HepG2 (cell line): ENCODE measurements at regions not wholly inside any gene's neighbourhood (a gene's known extent, or its start where the extent isn't known, plus 50 kb on each side); places are given as distances from the start of the nearest gene placed in this dataset.

ENCODE experiments used
- ATAC-seq: fragments of 200-7000 bp; cut with Tn5 transposase; 3 replicates; pipeline ENCODE4 v1.9.1; 2020; ENCODE audit warnings: mild to moderate bottlenecking, moderate library complexity
- BruUV-seq: library from RNA; stranded (reverse); fragments of 400-500 nt; replicated peaks from 2 replicates; lab custom pipeline; 2021; lab: Mats Ljungman, UMichigan
- CTCF ChIA-PET: fragments of 300-600 bp; formaldehyde crosslinking; extraction: SDS; loops from one replicate; lab custom pipeline; 2021; ENCODE audit warnings: low total read pairs, inconsistent platforms, low intra/inter-chr PET ratio; lab: Yijun Ruan, JAX
- POLR2A ChIA-PET: fragments of 350-600 bp; sonication (Branson Sonifier 250); formaldehyde crosslinking; loops from one replicate; lab custom pipeline; 2020; ENCODE audit warnings: antibody characterized with exemption, inconsistent platforms; lab: Yijun Ruan, JAX
- DNase-seq: peaks from one replicate; pipeline ENCODE4 v3.0.0-alpha.2; 2015; ENCODE audit warnings: low spot score
- FAIRE-seq: peaks from 3 replicates; lab custom pipeline; 2011; peaks lifted over from hg19 to GRCh38; lab: Jason Lieb, UNC
- H2AFZ ChIP-seq: one replicate; pipeline ENCODE4 v1.6.1; 2011; ENCODE audit warnings: low read length, inconsistent platforms
- H3K27ac ChIP-seq: fragments of 300-600 bp; 3 replicates; pipeline ENCODE4 v1.8.0; 2011; ENCODE audit warnings: mixed run types, mild to moderate bottlenecking, mixed read lengths, low read length, inconsistent platforms; ENCODE audit not compliant: insufficient read depth; ENCODE audit errors: extremely low read length
- H3K27me3 ChIP-seq, 2 experiments: fragments of 200-600 bp in 1 of 2; 2 replicates in 1 of 2; 3 replicates in 1 of 2; pipeline versions ENCODE4 v1.6.0 to v1.8.0; 2011; ENCODE audit warnings: low read length in 2 of 2, mild to moderate bottlenecking in 2 of 2, moderate library complexity in 2 of 2, inconsistent platforms in 1 of 2; ENCODE audit not compliant: insufficient read depth in 2 of 2, control insufficient read depth in 1 of 2
- H3K36me3 ChIP-seq, 2 experiments: fragments of 200-600 bp in 1 of 2; replicated peaks in 1 of 2; 2 replicates in 1 of 2; 3 replicates in 1 of 2; pipeline versions ENCODE4 v1.5.1 to v1.8.0; 2011; ENCODE audit warnings: low read length in 2 of 2, inconsistent platforms in 1 of 2; ENCODE audit not compliant: insufficient read depth in 2 of 2, control insufficient read depth in 1 of 2
- H3K4me1 ChIP-seq: 2 replicates; pipeline ENCODE4 v1.5.1; 2012; ENCODE audit warnings: low read length, inconsistent platforms; ENCODE audit not compliant: insufficient read depth
- H3K4me2 ChIP-seq: 2 replicates; pipeline ENCODE4 v1.6.0; 2011; ENCODE audit warnings: low read depth, low read length, inconsistent platforms
- H3K4me3 ChIP-seq, 3 experiments: fragments of 200-600 bp in 1 of 3; sonication (generic), shearing (Covaris generic) in 1 of 3; replicated peaks in 1 of 3; 2 replicates each; pipeline ENCODE4 v1.5.1; 2011 to 2016; ENCODE audit warnings: low read length in 3 of 3, inconsistent platforms in 2 of 3, low read depth in 2 of 3, mild to moderate bottlenecking in 2 of 3, control low read depth in 1 of 3, mixed read lengths in 1 of 3; ENCODE audit not compliant: insufficient read depth in 1 of 3
- H3K79me2 ChIP-seq: one replicate; pipeline ENCODE4 v1.6.1; 2011; ENCODE audit warnings: low read length, inconsistent platforms; ENCODE audit not compliant: insufficient read depth
- H3K9ac ChIP-seq: 2 replicates; pipeline ENCODE4 v1.6.0; 2011; ENCODE audit warnings: mild to moderate bottlenecking, low read depth, low read length, inconsistent platforms; ENCODE audit not compliant: insufficient read depth
- H3K9me3 ChIP-seq: 2 replicates; pipeline ENCODE4 v1.5.1; 2012; ENCODE audit warnings: mild to moderate bottlenecking, low read length
- H4K20me1 ChIP-seq: 2 replicates; pipeline ENCODE4 v1.6.0; 2011; ENCODE audit warnings: inconsistent platforms, mild to moderate bottlenecking, low read length, moderate library complexity; ENCODE audit not compliant: insufficient read depth
- ERF ChIP-seq: IDR thresholded peaks from 2 replicates; pipeline ENCODE4 v1.6.1; 2018; ENCODE audit warnings: missing biosample characterization, missing genetic modification reagents
- FOSL2 ChIP-seq: sonication (generic); formaldehyde crosslinking; IDR thresholded peaks from 2 replicates; pipeline ENCODE4 v1.4.0; 2020; ENCODE audit warnings: missing genetic modification reagents
- GATAD2A ChIP-seq: IDR thresholded peaks from 2 replicates; pipeline ENCODE4 v1.6.1; 2016
- HMGA1 ChIP-seq: sonication (generic); formaldehyde crosslinking; conservative IDR thresholded peaks from 2 replicates; pipeline ENCODE4 v1.4.0; 2020; ENCODE audit warnings: missing genetic modification reagents
- JDP2 ChIP-seq: sonication (generic); formaldehyde crosslinking; IDR thresholded peaks from 2 replicates; pipeline ENCODE4 v1.8.1; 2022; ENCODE audit warnings: missing genetic modification reagents, borderline replicate concordance
- KLF16 ChIP-seq, 2 experiments: sonication (generic) in 1 of 2; formaldehyde crosslinking in 1 of 2; IDR thresholded peaks; 2 replicates each; pipeline versions ENCODE4 v1.6.1 to v1.8.0; 2016 to 2023; ENCODE audit warnings: missing genetic modification reagents in 2 of 2, missing compliant biosample characterization in 1 of 2
- MED1 ChIP-seq: sonication (generic); formaldehyde crosslinking; IDR thresholded peaks from 2 replicates; pipeline ENCODE4 v1.4.0; 2020; ENCODE audit warnings: missing genetic modification reagents
- REPIN1 ChIP-seq: sonication (generic); formaldehyde crosslinking; IDR thresholded peaks from 2 replicates; pipeline ENCODE4 v1.8.0; 2022; ENCODE audit warnings: missing genetic modification reagents, low read depth, mild to moderate bottlenecking, borderline replicate concordance
- RFXANK ChIP-seq: IDR thresholded peaks from 2 replicates; pipeline ENCODE4 v1.6.1; 2016
- SP1 ChIP-seq, 2 experiments: fragments of 450-650 bp in 1 of 2; sonication (generic) in 1 of 2; formaldehyde crosslinking in 1 of 2; IDR thresholded peaks; 2 replicates each; pipeline versions ENCODE4 v1.4.0 to v1.6.1; 2016 to 2020; ENCODE audit warnings: missing genetic modification reagents in 1 of 2
- SYNCRIP ChIP-seq: fragments of 200-400 bp; formaldehyde crosslinking; IDR thresholded peaks from 2 replicates; pipeline ENCODE4 v1.6.1; 2018; ENCODE audit warnings: mild to moderate bottlenecking, low read depth, low read length; ENCODE audit not compliant: insufficient read depth
- TOPORS ChIP-seq: sonication (generic); formaldehyde crosslinking; IDR thresholded peaks from 2 replicates; pipeline ENCODE4 v1.8.0; 2023; ENCODE audit warnings: mild to moderate bottlenecking, missing genetic modification reagents
- WIZ ChIP-seq: sonication (generic); formaldehyde crosslinking; IDR thresholded peaks from 2 replicates; pipeline ENCODE4 v1.5.1; 2020; ENCODE audit warnings: mild to moderate bottlenecking, missing genetic modification reagents
- ZMAT3 ChIP-seq: sonication (generic); formaldehyde crosslinking; conservative IDR thresholded peaks from 2 replicates; pipeline ENCODE4 v1.7.0; 2021; ENCODE audit warnings: missing genetic modification reagents
- WGBS: methylation state at CpG from one replicate; pipeline ENCODE4 v1.1.6; 2017; ENCODE audit warnings: low lambda C conversion rate; 5-methylcytosine and 5-hydroxymethylcytosine counted together
- in situ Hi-C: cut with HindIII; loops from 2 replicates; pipeline ENCODE4 v1.10.0; 2017; ENCODE audit warnings: low pct_unique_long_range_greater_than_20kb; ENCODE audit not compliant: extremely low pct_ligation_motif_present
- intact Hi-C: fragments of 100-400 bp; cut with micrococcal nuclease; formaldehyde crosslinking; loops from one replicate; pipeline ENCODE4 v1.10.0; 2022; ENCODE audit not compliant: unreplicated experiment
- TF ChIP-seq, protein P1 (sequence below): sonication (generic); formaldehyde crosslinking; IDR thresholded peaks from 2 replicates; pipeline ENCODE4 v1.4.0; 2020; ENCODE audit warnings: missing genetic modification reagents
- TF ChIP-seq, protein P2 (sequence below): sonication (generic); formaldehyde crosslinking; IDR thresholded peaks from 2 replicates; pipeline ENCODE4 v1.5.0; 2020; ENCODE audit warnings: missing genetic modification reagents
- TF ChIP-seq, protein P3 (sequence below): sonication (generic); formaldehyde crosslinking; IDR thresholded peaks from 2 replicates; pipeline ENCODE4 v1.8.0; 2022; ENCODE audit warnings: missing genetic modification reagents, mild to moderate bottlenecking, moderate library complexity, borderline replicate concordance

DNA sequence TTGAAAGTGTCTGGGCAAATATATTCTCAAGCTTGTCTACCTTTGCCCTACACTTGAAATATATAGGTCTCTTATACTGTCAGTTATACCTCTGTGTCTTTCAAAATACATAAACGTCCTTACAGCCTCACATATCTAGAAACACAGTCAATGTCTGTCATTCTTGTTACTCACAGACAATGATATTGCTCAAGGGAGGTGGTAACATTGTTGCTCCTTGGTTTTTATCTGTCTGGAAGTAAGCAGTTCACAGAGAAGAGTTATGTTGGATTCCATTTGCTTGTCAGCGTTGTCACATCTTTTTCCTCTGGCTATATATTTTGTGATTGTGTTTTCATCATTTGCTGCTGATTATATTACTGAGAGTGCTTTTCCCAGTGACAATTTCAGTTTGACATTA is 1528.9 kb downstream of the PCDH7 start:
- CTCF ChIA-PET: no interaction called here
- no peaks in the 10 kb centered on the region for H3K36me3 ChIP-seq
- no peaks in the 10 kb centered on the region for H3K9me3 ChIP-seq
- 4% methylated on average over 2 of the region's 2 CpGs for WGBS
- no peak for ATAC-seq
- no peak overlapping the region for H3K27ac ChIP-seq
- intact Hi-C loops: no loop called here
- H2AFZ ChIP-seq: no peak overlapping the region
- no peak overlapping the region for H3K4me2 ChIP-seq
- H3K9ac ChIP-seq: no peak overlapping the region
- H4K20me1 ChIP-seq: no peaks in the 10 kb centered on the region
- TF ChIP-seq GATAD2A (CRISPR knock-in tag) (no peak), RFXANK (CRISPR knock-in tag) (no peak), KLF16 (CRISPR knock-in tag; IDR thresholded peaks at IDR 0.05) (no peak), ERF (CRISPR knock-in tag) (no peak), SYNCRIP (no peak), FOSL2 (CRISPR knock-in tag) (no peak), ZMAT3 (CRISPR knock-in tag) (no peak), JDP2 (no peak), TOPORS (CRISPR knock-in tag) (no peak), WIZ (CRISPR knock-in tag) (no peak), MED1 (CRISPR knock-in tag) (no peak), SP1 (IDR thresholded peaks at IDR 0.05) (no peak), SP1 (CRISPR knock-in tag; IDR thresholded peaks at IDR 0.05) (no peak), HMGA1 (CRISPR knock-in tag) (no peak), REPIN1 (CRISPR knock-in tag) (no peak)
- TF ChIP-seq, protein P1, sequence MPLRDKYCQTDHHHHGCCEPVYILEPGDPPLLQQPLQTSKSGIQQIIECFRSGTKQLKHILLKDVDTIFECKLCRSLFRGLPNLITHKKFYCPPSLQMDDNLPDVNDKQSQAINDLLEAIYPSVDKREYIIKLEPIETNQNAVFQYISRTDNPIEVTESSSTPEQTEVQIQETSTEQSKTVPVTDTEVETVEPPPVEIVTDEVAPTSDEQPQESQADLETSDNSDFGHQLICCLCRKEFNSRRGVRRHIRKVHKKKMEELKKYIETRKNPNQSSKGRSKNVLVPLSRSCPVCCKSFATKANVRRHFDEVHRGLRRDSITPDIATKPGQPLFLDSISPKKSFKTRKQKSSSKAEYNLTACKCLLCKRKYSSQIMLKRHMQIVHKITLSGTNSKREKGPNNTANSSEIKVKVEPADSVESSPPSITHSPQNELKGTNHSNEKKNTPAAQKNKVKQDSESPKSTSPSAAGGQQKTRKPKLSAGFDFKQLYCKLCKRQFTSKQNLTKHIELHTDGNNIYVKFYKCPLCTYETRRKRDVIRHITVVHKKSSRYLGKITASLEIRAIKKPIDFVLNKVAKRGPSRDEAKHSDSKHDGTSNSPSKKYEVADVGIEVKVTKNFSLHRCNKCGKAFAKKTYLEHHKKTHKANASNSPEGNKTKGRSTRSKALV (CRISPR knock-in tag): no peak
- TF ChIP-seq, protein P2, sequence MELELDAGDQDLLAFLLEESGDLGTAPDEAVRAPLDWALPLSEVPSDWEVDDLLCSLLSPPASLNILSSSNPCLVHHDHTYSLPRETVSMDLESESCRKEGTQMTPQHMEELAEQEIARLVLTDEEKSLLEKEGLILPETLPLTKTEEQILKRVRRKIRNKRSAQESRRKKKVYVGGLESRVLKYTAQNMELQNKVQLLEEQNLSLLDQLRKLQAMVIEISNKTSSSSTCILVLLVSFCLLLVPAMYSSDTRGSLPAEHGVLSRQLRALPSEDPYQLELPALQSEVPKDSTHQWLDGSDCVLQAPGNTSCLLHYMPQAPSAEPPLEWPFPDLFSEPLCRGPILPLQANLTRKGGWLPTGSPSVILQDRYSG (CRISPR knock-in tag): no peak
- TF ChIP-seq, protein P3, sequence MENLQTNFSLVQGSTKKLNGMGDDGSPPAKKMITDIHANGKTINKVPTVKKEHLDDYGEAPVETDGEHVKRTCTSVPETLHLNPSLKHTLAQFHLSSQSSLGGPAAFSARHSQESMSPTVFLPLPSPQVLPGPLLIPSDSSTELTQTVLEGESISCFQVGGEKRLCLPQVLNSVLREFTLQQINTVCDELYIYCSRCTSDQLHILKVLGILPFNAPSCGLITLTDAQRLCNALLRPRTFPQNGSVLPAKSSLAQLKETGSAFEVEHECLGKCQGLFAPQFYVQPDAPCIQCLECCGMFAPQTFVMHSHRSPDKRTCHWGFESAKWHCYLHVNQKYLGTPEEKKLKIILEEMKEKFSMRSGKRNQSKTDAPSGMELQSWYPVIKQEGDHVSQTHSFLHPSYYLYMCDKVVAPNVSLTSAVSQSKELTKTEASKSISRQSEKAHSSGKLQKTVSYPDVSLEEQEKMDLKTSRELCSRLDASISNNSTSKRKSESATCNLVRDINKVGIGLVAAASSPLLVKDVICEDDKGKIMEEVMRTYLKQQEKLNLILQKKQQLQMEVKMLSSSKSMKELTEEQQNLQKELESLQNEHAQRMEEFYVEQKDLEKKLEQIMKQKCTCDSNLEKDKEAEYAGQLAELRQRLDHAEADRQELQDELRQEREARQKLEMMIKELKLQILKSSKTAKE: no peak
- no TSS peak for BruUV-seq
- no peaks in the 10 kb centered on the region for H3K79me2 ChIP-seq
- POLR2A ChIA-PET: no interaction called here
- in situ Hi-C loops: no loop called here
- no peak for FAIRE-seq
- H3K27me3 ChIP-seq: no peaks in the 10 kb centered on the region
- H3K4me3 ChIP-seq: no peak overlapping the region
- H3K4me1 ChIP-seq: no peaks in the 10 kb centered on the region
- no peak for DNase-seq
